ENCODE measurements at regions not wholly inside any gene's neighbourhood (a gene's known extent, or its start where the extent isn't known, plus 50 kb on each side); places are given as distances from the start of the nearest gene placed in this dataset.

GRCh38 chr3:30368978-30369377, 237.4 kb upstream of the TGFBR2 start:
- no peak for TF ChIP-seq CTCF (conservative IDR thresholded peaks at IDR 0.05 in 1 of 2, IDR thresholded peaks at IDR 0.05 in 1 of 2; ENCODE audit: low read depth in 1 of 2, low read length in 2 of 2)
- no peak for TF ChIP-seq EZH2 (IDR thresholded peaks at IDR 0.05; ENCODE audit: low read length, missing control alignments)

Measured in fibroblast of lung (primary cell).